ENCODE measurements at regions not wholly inside any gene's neighbourhood (a gene's known extent, or its start where the extent isn't known, plus 50 kb on each side); places are given as distances from the start of the nearest gene placed in this dataset.
"Not testable (repeated sequence)": the region's sequence is repeated elsewhere in the genome, so short reads cannot be mapped to it uniquely, and the experiment has no call there.

- H3K4me3 ChIP-seq (replicated peaks; ENCODE audit: low read depth, low read length) = no peak overlapping the region
- no peak for DNase-seq (ENCODE audit: extremely low read depth, low read depth)
- TF ChIP-seq, protein P1, sequence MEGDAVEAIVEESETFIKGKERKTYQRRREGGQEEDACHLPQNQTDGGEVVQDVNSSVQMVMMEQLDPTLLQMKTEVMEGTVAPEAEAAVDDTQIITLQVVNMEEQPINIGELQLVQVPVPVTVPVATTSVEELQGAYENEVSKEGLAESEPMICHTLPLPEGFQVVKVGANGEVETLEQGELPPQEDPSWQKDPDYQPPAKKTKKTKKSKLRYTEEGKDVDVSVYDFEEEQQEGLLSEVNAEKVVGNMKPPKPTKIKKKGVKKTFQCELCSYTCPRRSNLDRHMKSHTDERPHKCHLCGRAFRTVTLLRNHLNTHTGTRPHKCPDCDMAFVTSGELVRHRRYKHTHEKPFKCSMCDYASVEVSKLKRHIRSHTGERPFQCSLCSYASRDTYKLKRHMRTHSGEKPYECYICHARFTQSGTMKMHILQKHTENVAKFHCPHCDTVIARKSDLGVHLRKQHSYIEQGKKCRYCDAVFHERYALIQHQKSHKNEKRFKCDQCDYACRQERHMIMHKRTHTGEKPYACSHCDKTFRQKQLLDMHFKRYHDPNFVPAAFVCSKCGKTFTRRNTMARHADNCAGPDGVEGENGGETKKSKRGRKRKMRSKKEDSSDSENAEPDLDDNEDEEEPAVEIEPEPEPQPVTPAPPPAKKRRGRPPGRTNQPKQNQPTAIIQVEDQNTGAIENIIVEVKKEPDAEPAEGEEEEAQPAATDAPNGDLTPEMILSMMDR (IDR thresholded peaks at IDR 0.05; ENCODE audit: low read depth, low read length, missing control alignments) = no peak
Observed at GRCh38 chr2:62393293-62393692, 112.7 kb downstream of the TMEM17 start.

GRCh38 chr2:62391696-62392095 lies 114.3 kb downstream of the TMEM17 start:
- TF ChIP-seq, protein P1 (IDR thresholded peaks at IDR 0.05; ENCODE audit: low read depth, low read length, missing control alignments) = no peak
- no peak overlapping the region for H3K4me3 ChIP-seq (replicated peaks; ENCODE audit: low read depth, low read length)
- no peak for DNase-seq (ENCODE audit: extremely low read depth, low read depth)

DNA sequence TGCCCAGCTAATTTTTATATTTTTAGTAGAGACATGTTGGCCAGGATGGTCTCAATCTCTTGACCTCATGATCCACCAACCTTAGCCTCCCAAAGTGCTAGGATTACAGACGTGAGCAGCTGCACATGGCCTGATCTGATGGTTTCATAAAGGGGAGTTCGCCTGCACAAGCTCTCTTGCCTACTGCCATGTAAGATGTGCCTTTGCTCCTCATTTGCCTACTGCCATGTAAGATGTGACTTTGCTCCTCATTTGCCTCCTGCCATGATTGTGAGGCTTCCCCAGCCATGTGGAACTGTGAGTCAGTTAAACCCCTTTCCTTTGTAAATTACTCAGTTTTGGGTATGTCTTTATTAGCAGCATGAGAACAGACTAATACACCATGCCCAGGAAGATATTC lies 119.6 kb downstream of the TMEM17 start:
- not testable (repeated sequence) for H3K4me3 ChIP-seq (replicated peaks; ENCODE audit: low read depth, low read length); DNase-seq (ENCODE audit: extremely low read depth, low read depth)

- TF ChIP-seq, protein P1 (IDR thresholded peaks at IDR 0.05; ENCODE audit: low read depth, low read length, missing control alignments) = no peak
Observed at GRCh38 chr2:62383846-62384245, 122.1 kb downstream of the TMEM17 start.

DNA sequence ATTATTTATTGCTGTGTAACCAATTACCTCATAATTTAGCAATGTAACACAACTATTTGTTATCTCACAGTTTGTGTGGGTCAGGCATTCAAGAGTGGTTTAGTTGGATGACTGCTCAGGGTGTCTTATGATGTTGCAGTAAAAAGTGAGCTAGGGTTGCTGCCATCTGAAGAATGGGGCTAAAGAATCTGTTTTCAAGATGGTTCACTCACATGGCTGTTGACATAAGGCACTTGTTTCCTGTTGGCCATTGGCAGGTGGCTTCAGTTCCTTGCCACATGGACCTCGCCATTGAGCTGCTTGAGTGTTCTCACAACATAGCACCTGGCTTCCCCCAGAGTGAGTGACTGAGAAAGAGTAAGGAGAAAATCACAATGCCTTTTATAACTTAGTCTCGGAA lies 123.2 kb downstream of the TMEM17 start:
- TF ChIP-seq, protein P1 (IDR thresholded peaks at IDR 0.05; ENCODE audit: low read depth, low read length, missing control alignments) = no peak
- no peak for DNase-seq (ENCODE audit: extremely low read depth, low read depth)
- H3K4me3 ChIP-seq (replicated peaks; ENCODE audit: low read depth, low read length) = no peak overlapping the region

More at GRCh38 chr2:62383846-62384245, 122.1 kb downstream of the TMEM17 start:
- DNase-seq (ENCODE audit: extremely low read depth, low read depth) = no peak
- H3K4me3 ChIP-seq (replicated peaks; ENCODE audit: low read depth, low read length) = no peak overlapping the region

DNA sequence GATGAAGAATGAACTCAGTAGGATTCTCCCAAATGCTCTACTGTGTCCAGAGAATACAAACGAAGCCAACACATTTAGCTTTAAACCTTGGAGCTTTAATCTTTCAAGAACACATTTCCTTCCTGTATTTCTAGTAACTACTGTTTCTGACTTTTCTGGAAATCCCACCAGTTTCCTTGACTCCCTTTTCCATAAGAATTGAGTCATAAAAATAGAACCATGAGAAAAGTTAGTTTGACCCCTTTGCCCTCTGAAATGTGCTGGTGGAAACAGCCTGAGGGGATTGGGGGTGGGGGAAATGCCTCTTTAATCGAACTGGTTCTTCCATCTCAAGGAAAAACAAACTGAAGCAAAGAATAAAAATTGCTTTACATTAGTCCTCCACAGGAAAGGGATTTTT lies 123.9 kb downstream of the TMEM17 start:
- no peak overlapping the region for H3K4me3 ChIP-seq (replicated peaks; ENCODE audit: low read depth, low read length)
- TF ChIP-seq, protein P1 (IDR thresholded peaks at IDR 0.05; ENCODE audit: low read depth, low read length, missing control alignments) = no peak
- DNase-seq (ENCODE audit: extremely low read depth, low read depth) = no peak

GRCh38 chr2:62381656-62382055 lies 124.3 kb downstream of the TMEM17 start:
- DNase-seq (ENCODE audit: extremely low read depth, low read depth) = no peak
- no peak overlapping the region for H3K4me3 ChIP-seq (replicated peaks; ENCODE audit: low read depth, low read length)
- TF ChIP-seq, protein P1 (IDR thresholded peaks at IDR 0.05; ENCODE audit: low read depth, low read length, missing control alignments) = no peak

All from HFF-Myc (cell line).